Stimulated activated naive CD4-positive, alpha-beta T cell treated with Interleukin-2 at 50 U/mL for 16 hours (primary cell): ENCODE measurements at regions not wholly inside any gene's neighbourhood (a gene's known extent, or its start where the extent isn't known, plus 50 kb on each side); places are given as distances from the start of the nearest gene placed in this dataset.

ENCODE experiments used
- DNase-seq: peaks from one replicate; lab custom pipeline; 2025; lab: John Stamatoyannopoulos, UW

GRCh38 chr3:14288177-14288788, 109.7 kb downstream of the LSM3 start:
- no peak for DNase-seq

DNA sequence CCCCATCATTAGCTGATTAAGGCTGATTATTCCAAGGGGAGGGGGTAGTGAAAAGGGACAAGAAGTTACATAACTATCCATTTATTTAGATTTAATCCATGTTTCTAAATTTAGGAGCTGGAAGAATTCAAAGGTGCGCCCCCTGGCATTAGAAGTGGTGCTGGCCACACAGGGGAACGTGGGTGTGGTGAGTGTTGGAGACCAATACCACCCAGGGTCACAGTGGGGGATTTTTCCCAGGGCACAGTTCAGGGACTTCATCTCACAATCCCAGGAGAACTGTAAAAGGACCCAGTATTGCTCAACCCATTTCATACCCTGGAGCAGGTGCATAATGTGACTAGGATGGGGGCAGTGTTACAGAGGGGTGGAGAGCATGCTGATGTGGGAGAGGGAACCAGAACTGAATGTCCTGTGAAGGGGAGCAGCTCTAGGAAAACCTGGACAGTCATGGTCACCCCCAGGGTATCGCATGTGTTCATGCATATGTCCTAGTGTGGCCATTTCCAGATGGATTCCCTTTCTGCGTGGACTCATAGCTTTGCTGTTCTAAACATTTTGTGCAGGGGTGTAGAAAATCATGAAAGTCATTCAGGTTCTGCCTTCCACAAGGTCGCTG, 110.3 kb downstream of the LSM3 start:
- no peak for DNase-seq

DNA sequence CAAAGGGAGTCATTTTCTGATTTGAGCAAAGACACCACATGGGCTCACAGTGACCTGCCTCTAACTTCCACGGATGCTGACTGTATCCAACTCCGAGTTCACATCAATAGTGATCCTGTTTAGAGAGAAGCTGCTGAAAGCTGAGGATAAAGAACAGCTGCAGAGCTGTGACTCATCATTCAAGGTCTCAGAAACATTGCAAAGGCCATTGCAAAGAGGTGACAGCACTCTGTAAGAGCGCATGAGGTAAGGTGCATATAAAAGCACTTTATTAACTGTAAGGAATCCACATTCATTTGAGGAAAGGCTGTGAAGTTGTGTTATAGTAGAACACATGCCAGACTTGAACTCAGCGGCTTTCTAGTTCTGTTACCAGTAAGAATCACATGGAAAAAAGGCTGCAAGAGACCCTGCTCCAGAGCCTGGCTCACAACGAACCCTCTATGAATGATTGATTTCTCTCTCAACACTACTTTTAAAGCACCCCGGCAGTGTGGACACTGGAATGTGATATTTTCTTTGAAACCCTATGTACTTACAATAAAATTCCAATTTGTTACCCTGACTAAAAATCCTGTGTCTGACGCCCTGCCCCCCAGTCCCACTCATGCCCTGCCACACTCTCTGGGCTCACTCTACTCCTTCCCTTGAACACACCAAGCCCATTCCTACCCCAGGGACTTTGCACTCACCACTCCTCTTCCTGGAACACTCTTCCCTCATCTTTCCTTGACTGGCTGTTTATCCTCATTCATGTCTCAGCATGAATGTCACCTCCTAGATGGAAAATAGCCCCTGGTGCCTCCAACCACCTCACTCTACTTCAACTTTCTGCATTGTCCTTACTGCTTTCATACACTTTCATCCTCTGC, 111.2 kb downstream of the LSM3 start:
- DNase-seq = no peak

DNA sequence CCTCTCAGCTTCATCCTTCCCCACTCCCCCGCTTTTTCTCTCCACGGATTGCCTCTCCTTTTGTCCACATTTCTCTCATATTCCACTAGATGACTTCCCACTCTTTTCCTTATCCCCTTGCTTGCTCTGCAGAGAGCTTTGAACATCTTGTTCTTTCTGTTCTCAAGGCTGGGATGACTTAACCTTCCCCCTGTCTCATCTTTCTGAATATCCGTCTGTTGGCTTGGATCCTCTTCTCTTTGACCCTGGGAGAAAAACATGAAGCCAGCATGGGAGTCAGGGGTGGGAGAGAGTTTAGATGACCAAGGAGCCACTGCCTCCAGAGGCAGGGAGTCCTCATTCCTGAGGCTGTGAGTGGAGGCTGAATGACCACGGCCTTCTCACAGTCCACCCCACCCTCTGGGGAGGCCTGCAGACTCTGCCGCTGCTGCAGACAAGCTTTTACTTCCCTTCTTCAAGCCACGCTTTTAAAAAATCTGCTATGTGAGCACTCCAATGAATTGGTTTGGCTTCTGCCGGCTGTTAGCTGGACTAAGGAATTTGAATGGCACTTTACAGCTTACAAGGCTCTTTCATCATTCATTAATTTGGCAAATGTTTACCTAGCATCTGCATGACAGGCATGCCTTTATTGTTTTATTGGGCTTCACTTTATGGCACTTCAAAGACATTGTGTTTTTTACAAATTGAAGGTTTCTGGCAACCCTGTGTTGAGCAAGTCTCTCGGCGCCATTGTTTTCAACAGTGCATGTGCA, 111.6 kb upstream of the SLC6A6 start:
- DNase-seq = no peak

- DNase-seq = no peak
Measured at GRCh38 chr3:14295037-14295436, 107.4 kb upstream of the SLC6A6 start.

GRCh38 chr3:14295801-14296200, 106.6 kb upstream of the SLC6A6 start:
- DNase-seq = no peak

DNA sequence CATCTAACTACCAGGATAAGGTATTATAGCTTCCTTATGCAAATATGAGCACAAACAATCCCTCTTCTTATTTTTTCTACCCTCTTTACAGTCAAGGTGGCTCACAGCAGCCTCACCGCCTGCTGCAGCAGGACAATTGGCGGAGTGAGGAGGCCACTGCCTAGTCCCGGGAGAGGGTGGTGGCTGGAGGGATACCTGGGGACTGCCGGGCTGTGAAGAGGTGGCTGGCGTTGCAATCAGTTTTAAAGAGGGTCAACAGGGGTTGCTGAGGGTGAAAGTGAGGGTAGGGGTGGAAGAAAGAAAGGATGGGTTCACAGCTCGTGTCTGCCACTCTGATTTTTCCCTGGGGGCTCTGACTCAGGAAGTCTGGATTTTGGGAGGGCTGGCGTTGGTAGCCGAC, 105.1 kb upstream of the SLC6A6 start:
- DNase-seq = no peak

GRCh38 chr3:14297784-14298236, 104.6 kb upstream of the SLC6A6 start:
- DNase-seq = no peak

GRCh38 chr3:14298442-14298841, 104.0 kb upstream of the SLC6A6 start:
- no peak for DNase-seq

DNA sequence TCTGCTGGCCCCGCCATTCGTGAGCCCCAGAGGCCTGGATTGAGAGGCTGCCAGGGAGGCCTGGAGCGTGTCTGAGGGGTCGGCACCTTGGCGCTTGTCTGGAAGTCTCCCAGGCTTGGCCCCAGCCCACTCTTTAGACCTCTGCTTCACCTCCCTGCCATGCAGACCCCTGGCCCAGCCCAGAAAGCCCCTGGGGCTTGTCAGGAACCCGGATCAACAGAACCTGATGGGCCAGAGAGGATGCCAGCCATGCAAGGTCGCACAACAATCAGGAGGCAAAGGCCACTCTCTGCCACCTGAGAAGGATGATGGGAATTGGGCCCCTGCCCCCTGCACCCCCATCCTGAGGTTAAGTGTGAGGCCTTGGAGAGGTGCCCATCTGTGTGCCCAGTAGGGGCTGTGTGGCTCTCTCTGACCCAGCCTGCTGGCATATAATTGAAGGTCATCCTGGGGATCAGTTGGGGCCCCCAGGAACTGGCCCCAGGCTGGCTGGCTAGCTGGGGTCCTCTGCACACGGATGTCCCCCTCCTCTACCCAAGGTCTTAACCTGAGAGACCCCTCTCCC, 103.3 kb upstream of the SLC6A6 start:
- DNase-seq = no peak

DNA sequence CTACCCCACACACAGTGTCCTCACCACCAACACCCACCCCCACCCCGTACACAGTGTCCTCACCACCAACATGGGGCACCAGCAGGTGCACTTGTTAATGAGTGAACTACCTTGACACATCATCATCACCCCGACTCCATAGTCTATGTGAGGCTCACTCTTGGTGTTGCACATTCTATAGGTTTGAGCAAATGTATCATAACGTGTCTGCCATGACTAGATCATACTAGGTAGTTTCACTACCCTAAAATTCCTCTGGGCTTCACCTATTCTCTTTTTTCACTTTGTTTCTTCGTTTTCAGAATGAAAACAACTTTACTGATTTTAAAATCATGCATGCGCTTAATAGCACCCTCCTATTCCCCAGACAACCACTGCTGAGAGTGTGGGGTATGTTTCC, 102.6 kb upstream of the SLC6A6 start:
- no peak for DNase-seq

- no peak for DNase-seq
Measured at GRCh38 chr3:14300721-14301399, 101.5 kb upstream of the SLC6A6 start.

GRCh38 chr3:14301558-14301957, 100.8 kb upstream of the SLC6A6 start:
- DNase-seq = no peak

- no peak for DNase-seq
Measured at GRCh38 chr3:14303336-14304100, 98.9 kb upstream of the SLC6A6 start.

- DNase-seq = no peak
Measured at GRCh38 chr3:14304101-14305045, 98.0 kb upstream of the SLC6A6 start.

GRCh38 chr3:14305324-14305723, 97.1 kb upstream of the SLC6A6 start:
- DNase-seq = no peak

DNA sequence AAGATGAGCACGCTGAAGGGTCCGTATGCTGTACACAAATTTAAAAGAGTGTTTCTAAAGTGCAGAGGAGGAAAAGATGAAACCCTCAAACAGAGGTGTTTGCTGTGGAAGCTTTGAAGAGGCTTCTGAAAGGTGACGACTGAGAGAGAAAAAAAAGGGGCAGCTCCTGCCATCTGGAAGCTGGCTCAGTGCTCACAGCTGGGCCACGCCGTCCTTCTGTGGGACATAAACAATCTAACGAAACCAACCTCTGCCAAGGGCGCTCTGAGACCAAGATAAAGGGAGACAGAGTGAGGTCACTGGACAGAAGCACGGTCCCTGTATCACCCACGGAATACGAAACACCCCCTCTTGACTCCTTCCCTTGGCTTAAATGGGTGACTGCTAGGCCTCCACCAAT, 96.3 kb upstream of the SLC6A6 start:
- no peak for DNase-seq

GRCh38 chr3:14307656-14308302, 94.6 kb upstream of the SLC6A6 start:
- DNase-seq = no peak

DNA sequence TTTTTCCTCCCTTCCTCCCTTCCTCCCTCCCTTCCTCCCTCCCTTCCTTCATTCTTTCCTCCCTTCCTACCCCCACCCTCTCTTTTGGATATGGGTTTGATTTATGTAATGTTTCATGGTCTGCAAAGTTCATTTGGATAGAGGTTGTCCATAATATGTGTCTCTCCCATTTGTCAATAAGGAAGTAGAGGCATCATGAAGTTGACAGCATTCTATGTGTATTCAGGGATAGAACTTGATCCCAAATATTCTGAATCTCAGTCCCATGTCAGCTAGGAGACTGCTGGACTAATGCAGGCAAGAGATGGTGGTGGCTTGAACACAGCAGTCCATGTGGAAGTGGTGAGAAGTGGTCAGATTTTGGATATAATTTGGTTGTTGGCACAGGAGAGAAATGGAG, 90.7 kb upstream of the SLC6A6 start:
- no peak for DNase-seq
